ACHN (cell line): ENCODE measurements at regions not wholly inside any gene's neighbourhood (a gene's known extent, or its start where the extent isn't known, plus 50 kb on each side); places are given as distances from the start of the nearest gene placed in this dataset.

Source experiments
- DNase-seq: peaks from one replicate; pipeline ENCODE4 v3.0.0-alpha.2; 2015
- in situ Hi-C: cut with HindIII; loops from 2 replicates; pipeline ENCODE4 v1.10.0; 2017; ENCODE audit warnings: low sequenced_read_pairs, low pct_ligation_motif_present, low pct_unique_long_range_greater_than_20kb

- DNase-seq, result no peak
- in situ Hi-C loops, result no loop called here
These were observed 270.0 kb upstream of the PPP2R2D start for GRCh38 chr10:131630772-131631258.

- no peak for DNase-seq
- in situ Hi-C loops, result no loop called here
These were observed 269.2 kb upstream of the PPP2R2D start for GRCh38 chr10:131631619-131632018.

DNA sequence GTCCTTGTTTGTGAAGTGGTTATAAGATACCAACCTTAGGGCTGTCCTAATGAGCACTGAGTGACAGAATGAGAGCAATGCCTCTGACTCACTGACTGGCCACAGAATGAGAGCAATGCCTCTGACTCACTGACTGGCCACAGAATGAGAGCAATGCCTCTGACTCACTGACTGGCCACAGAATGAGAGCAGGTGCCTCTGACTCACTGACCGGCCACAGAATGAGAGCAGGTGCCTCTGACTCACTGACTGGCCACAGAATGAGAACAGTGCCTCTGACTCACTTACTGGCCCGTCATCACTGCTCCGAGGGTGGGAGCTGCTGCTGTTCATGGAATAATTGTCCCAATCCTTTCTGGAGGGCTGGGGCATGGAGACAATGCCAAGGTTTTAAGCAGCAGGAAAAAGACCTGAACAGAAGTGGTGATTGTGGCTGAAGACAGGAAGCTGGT is 265.2 kb upstream of the PPP2R2D start:
- peak; percentile 9 for DNase-seq
- in situ Hi-C loops, result no loop called here

DNA sequence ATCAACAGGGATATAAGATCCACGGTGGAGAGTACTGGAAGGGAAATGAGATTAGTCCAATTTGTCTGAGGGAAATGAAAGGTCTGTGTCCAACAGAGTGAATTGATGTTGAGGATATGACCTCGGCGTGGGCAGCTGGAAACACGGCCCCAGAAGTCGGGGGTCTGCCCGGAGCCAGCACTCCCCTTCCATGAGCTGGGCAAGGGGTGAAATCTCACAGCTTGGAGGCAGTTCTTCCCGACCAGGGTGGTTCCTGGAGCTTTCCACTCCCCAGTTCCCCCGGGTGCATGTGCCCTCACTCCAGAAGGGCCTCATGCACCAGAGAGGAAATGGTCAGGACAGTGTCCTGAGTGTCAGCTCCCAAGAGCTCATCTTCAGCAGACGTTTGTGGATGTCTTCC is 264.7 kb upstream of the PPP2R2D start:
- in situ Hi-C loops, result no loop called here
- no peak for DNase-seq

DNA sequence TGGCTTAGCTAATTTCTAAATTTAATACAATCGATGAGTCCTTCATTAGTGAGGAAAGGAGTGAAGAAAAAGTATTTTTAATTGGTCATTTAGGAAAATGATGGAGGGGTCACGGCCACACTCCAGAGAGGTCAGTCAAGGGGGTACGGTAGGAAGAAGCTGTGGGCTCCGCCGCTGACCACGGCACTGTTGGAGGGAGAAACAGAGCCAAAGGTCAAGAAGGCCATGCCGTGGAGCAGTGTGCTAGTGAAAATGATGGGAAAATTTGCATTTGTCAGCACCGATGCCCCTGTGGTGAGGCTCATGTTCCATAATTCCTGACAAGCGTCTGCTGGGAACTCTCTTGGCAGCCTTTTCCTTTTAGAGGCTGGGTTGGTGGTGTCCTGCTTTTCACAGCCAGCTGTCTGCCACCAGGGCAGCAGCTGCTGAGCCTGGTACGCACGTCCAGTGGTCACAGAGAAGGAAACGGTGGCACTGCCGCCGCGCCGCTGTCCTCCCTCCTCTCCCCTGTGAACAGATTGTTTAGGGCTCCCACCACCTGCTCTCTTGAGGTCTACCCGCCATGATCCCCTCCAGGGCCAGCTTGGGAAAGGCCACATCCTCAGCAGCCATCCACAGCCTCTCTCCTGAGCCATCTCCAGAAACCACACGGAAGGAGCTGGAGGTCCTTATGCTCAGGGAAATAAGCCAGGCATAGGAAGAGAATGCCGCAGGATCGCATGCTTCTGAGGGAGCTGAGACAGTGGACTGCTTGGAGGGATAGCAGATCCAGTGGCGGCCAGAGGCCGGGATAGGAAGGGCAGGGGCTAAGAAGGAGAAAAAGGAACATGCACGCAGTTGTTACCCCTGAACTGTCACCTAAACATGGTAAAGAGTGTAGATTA is 263.7 kb upstream of the PPP2R2D start:
- DNase-seq, result no peak
- in situ Hi-C loops, result no loop called here

DNA sequence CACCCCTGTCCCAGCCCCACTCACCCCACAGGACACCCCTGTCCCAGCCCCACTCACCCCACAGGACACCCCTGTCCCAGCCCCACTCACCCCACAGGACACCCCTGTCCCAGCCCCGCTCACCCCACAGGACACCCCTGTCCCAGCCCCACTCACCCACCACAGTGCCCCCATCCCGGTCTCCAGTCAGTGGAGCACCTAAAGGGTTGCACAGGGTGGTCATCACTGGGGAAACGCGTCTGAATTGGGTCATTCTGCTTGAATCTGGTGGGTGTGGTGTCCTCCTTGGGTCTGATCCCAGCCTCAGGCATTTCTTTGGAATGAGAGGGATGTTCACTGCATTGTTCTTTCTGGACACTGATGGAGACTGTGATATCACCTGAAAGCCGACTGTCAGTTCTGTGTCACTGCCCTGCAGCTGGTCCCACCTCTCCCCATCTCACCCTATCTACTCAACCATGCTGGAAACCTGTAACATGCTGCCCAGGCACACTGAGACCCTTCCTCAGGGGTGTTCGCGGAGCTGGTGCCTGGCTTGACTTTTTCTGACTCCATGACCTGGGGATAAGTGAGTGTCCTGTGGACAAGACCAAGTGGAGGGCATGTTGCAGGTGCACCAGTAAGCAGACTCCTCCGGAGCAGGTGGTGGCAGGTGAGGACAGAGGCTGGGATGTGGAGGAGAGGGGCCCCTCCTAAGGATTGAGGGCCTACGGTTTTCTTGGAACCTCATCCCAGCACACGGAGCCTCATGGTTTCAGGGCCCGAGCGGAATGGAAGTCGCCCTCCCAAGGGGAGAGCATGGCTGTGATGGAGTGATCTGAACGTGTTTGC is 262.5 kb upstream of the PPP2R2D start:
- in situ Hi-C loops, result no loop called here
- no peak for DNase-seq

GRCh38 chr10:131638880-131639278 is 261.9 kb upstream of the PPP2R2D start:
- in situ Hi-C loops, result no loop called here
- DNase-seq, result no peak

DNA sequence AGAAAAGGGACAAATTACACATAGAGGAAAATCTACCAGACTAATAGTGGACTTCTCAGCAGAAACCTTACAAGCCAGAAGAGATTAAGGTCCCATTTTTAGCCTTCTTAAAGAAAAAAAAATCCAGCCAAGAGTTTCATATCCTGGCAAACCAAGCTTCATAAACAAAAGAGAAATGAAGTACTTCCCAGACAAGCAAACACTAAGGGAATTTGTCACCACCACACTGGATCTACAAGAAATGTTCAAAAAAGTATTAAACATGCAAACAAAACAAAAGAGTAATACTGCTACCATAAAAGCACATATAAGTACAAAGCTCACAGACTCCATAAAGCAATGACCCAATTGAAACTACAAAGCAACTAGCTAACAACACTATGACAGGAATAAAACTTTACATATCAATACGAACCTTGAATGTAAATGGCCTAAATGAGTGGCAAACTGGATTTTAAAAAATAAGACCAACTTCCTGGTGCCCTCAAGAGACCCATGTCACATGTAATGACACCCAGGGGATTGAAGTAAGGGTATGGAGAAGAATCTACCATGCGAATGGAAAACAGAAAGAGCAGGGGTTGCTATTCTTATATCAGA is 260.7 kb upstream of the PPP2R2D start:
- in situ Hi-C loops, result no loop called here
- no peak for DNase-seq

DNA sequence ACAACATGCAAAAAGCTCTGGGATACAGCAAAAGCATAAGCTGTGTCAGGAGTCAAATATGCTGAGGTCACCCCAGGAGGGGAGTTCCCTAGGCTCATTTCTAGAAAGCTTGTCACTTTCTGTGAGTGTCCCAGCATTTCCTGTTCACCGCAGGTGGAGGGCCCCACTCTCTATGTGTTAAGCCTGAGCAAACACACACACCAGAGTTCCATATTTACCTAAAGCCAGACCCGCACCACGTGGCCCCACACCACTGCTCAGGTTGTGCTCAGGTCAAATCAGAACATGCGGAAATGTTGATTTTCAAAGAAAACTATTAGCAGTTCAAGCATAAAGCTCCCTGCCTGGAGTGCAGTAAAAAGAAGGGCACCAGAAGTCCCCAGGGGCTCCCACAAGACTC is 259.6 kb upstream of the PPP2R2D start:
- no peak for DNase-seq
- in situ Hi-C loops, result no loop called here

DNA sequence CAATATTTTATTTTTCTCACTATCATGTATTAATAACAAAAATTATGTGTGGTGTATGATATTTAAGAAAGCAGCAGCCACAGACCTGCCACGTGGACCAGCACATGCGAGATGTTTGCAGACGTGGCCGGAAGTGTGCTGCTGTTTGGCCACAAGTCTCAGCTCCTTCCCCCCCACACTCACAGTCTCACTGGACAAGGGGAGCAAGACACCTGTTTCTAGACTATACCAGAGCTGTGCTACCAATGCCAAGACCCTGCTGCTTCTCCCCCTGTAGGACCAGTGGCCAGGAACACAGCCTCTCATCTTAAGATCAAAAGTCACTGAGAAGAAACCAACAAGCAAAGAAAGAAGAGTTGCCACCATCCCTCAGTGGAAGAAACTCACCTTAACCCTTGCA is 258.9 kb upstream of the PPP2R2D start:
- DNase-seq, result no peak
- in situ Hi-C loops, result no loop called here

DNA sequence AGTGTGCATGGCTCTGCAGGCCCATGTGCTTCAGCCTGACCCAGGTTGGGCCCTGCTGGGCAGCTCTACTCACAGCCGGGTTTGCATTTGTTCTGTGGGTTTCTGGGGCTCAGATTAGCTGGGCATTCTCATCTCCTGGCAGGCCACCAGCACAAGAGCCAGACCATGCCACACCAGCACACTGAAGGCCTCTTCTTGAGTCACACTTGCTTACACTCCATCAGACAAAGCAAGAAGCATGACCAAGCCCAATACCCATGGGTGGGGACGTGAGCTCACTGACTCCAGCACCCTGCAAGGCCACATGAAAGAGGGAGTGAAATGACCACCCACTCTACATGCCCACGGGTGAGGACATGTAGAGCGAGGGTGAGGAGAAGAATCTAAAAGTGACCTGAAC is 257.8 kb upstream of the PPP2R2D start:
- in situ Hi-C loops, result no loop called here
- DNase-seq, result no peak

DNA sequence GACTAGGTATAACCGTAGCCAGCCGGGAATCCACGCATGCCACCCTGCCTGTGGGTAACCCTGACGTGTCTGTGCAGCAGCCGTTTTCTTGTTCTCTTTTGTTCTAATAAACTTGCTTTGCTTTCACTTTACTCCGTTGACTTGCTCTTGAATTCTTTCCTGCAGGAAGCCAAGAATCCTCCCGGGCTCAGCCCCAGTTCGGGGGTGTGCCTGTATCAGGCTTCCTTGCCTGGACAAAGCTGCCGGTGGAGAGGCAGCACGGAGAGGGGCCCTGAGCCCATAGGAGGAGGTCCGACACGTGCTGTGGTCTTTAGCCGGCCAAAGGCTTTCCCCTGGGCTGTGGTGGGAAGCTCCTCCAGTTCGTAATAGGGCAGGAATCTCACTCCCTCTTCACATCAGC is 256.5 kb upstream of the PPP2R2D start:
- in situ Hi-C loops, result no loop called here
- DNase-seq, result no peak

DNA sequence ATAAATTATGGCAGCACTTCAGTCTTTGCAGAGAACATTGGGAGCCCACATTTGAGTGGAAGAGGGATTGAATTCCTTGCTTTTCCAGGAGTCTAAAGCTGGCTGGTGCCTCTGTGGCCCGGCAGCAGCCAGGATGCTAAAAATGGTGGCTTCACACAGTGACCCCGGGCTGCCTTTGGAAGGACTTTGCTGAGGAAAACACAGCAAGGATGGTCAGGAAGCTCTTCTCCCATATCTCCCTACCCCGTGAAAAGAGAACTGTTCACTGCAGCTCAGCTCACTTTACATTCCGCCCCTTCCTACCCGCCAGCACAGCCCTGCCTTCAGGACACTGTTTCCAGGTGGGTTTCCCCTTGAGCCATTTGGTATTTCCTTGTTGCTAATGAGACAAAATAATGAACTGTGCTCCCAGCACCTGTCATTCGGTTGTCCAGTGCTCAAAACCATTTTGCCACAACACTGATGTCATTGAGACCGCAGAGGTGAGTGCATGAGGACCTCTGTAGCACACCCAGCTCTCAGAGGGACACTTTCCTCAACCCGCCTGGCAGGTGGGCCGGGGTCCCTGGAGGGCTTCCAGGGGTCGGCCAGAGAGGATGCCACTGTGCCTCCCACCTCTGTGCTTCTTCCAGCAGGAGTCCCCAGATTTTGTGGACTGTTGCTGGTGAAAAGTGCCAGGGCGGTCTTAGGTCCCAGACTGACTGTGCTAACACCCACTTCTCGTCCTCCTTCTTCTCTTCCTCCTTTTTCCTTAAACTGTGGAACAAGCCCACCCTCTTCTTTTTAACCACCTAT is 255.7 kb upstream of the PPP2R2D start:
- no peak for DNase-seq
- in situ Hi-C loops, result no loop called here

- DNase-seq, result no peak
- in situ Hi-C loops, result no loop called here
These were observed 255.1 kb upstream of the PPP2R2D start for GRCh38 chr10:131645756-131646155.

- in situ Hi-C loops, result no loop called here
- DNase-seq, result no peak
These were observed 254.0 kb upstream of the PPP2R2D start for GRCh38 chr10:131646551-131647525.

- DNase-seq, result no peak
- in situ Hi-C loops, result no loop called here
These were observed 253.0 kb upstream of the PPP2R2D start for GRCh38 chr10:131647789-131648188.

- DNase-seq, result no peak
- in situ Hi-C loops, result no loop called here
These were observed 252.3 kb upstream of the PPP2R2D start for GRCh38 chr10:131648386-131649020.
